IPS-15b (cell line): ENCODE measurements at regions not wholly inside any gene's neighbourhood (a gene's known extent, or its start where the extent isn't known, plus 50 kb on each side); places are given as distances from the start of the nearest gene placed in this dataset.

Experiments used
- H3K27me3 ChIP-seq: one replicate; pipeline ENCODE4 v1.6.1; 2013; ENCODE audit warnings: low read length; ENCODE audit not compliant: control insufficient read depth, insufficient read depth
- H3K36me3 ChIP-seq: one replicate; pipeline ENCODE4 v1.6.1; 2013; ENCODE audit warnings: low read length; ENCODE audit not compliant: control insufficient read depth, insufficient read depth
- H3K4me1 ChIP-seq: one replicate; pipeline ENCODE4 v1.6.1; 2013; ENCODE audit warnings: mild to moderate bottlenecking, low read length; ENCODE audit not compliant: control insufficient read depth, insufficient read depth
- H3K4me3 ChIP-seq: one replicate; pipeline ENCODE4 v1.5.1; 2013; ENCODE audit warnings: low read depth, low read length
- H3K9ac ChIP-seq: one replicate; pipeline ENCODE4 v1.6.1; 2013; ENCODE audit warnings: low read depth, mild to moderate bottlenecking, low read length
- H3K9me3 ChIP-seq: one replicate; pipeline ENCODE4 v1.6.1; 2013; ENCODE audit warnings: mild to moderate bottlenecking, low read length; ENCODE audit not compliant: control insufficient read depth, insufficient read depth

DNA sequence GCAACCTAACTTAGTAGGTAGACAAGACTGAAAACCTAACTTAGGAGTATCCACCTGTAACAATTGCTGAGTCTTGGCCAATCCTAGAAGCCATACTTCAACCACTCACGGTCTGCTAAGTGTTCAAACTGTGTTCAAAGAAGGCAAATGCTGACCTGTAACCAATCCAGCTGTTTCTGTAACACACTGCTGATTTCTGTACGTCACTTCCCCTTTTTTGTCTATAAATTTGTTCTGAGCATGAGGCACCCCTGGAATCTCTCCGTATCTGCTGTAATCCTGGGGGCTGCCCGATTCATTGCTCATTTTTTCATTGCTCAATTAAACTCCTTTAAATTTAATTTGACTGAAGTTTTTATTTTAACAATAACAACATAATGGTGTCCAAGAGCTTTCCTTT lies 451.4 kb upstream of the ATP10A start:
- Histone ChIP-seq H3K4me3 (no peak overlapping the region), H3K27me3 (no peaks in the 10 kb centered on the region), H3K9ac (no peak overlapping the region), H3K4me1 (no peaks in the 10 kb centered on the region), H3K36me3 (no peaks in the 10 kb centered on the region), H3K9me3 (peaks cover 3% of the 10 kb centered on the region)

DNA sequence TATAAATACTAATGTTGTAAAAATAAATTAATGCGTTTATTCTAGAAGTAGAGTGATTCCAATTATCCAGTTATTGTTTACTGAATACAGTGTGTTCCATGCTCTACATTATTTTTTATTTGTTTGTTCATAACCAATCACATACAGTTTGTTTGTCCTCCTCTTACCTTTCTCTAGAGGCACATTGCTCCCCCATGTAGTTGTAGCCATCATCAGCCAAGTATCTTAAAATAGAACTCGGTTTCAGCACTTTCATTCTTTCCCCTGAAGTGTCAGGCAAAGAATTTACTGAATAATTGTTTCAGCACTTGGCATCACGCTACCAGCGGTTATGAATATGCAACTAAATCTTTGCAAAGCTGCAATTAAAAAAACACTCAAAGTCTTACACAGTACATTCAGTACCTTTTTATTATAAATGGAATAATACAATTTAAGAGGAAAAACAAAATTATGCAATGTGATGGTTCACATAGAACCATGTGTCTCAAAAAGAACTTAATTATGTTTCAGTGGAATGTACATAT lies 448.6 kb upstream of the ATP10A start:
- peaks cover 3% of the 10 kb centered on the region for H3K9me3 ChIP-seq

DNA sequence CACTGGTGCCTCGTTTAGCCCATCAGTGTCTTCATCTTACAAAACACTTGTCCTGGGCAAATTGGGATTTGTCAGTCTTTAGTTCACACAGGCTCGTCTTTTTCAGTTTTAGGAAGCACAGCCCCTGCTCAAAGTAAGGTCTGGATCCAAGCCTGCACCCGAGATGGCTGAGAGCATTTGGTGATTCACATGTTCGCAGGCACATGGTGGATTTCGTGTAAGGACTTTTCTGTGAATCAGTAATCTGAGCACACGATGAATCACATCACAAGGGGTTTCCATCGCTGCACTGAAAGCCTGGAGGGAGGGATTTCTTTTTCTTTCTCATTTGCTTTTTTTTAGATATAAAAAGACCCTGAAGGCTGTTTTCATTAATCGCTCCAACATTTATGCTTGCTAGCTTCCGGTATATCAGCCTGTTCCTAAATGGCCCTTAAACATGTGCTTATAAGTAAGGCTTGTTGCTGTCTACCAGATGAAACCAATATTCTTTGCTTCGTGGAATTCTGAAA lies 435.6 kb upstream of the ATP10A start:
- Histone ChIP-seq H3K4me1 (peaks cover 18% of the 10 kb centered on the region), H3K9ac (no peak overlapping the region), H3K4me3 (no peak overlapping the region), H3K9me3 (no peaks in the 10 kb centered on the region), H3K36me3 (no peaks in the 10 kb centered on the region), H3K27me3 (no peaks in the 10 kb centered on the region)

More for the DNA sequence above, 448.6 kb upstream of the ATP10A start:
- Histone ChIP-seq H3K4me1 (no peaks in the 10 kb centered on the region), H3K9ac (no peak overlapping the region), H3K27me3 (no peaks in the 10 kb centered on the region), H3K36me3 (no peaks in the 10 kb centered on the region), H3K4me3 (no peak overlapping the region)

GRCh38 chr15:26298010-26298658 lies 435.0 kb upstream of the ATP10A start:
- Histone ChIP-seq H3K9ac (no peak overlapping the region), H3K9me3 (no peaks in the 10 kb centered on the region), H3K4me3 (no peak overlapping the region), H3K27me3 (no peaks in the 10 kb centered on the region), H3K4me1 (peaks cover 18% of the 10 kb centered on the region), H3K36me3 (no peaks in the 10 kb centered on the region)

DNA sequence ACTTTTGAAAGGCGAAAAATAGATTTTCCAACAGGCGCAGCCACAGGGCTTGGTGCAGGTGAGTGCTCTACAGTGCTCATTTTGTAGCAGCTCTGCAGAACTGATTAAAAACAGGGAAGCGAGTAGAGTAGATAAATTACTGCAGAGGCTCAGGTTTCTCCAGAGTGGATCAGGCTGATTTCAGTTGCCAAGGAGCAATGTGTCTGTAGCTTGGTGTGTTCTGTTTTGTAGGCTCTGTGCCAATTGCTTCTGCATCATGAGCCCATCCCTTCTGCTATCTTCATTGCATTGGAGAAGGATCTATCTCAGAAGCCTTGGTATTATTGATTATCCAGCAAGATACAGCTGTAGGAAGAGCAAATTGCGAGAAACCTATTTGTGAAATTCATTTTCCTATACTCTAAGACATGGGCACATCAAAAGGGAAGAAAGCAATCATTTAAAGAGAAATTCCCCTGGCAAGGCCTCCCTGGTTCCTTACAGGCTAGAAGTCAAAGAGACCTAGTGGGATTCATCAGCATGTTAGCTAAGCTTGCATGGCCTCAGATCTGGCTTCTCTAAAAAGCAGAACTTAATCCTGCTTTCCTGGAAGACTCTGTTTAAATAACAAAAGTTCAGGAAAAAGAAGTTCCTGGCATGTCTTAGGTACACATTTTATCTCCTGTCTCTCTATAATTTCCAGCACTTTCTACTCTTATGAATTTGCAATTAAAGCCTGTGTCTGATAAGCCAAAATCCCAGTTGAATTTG lies 432.4 kb upstream of the ATP10A start:
- H3K4me3 ChIP-seq: no peak overlapping the region
- no peak overlapping the region for H3K9ac ChIP-seq
- no peaks in the 10 kb centered on the region for H3K9me3 ChIP-seq
- H3K4me1 ChIP-seq: peaks cover 18% of the 10 kb centered on the region
- H3K36me3 ChIP-seq: no peaks in the 10 kb centered on the region
- H3K27me3 ChIP-seq: no peaks in the 10 kb centered on the region

GRCh38 chr15:26294059-26294689 lies 431.0 kb upstream of the ATP10A start:
- H3K36me3 ChIP-seq: no peaks in the 10 kb centered on the region
- peaks cover 18% of the 10 kb centered on the region for H3K4me1 ChIP-seq
- H3K27me3 ChIP-seq: no peaks in the 10 kb centered on the region
- H3K9me3 ChIP-seq: no peaks in the 10 kb centered on the region
- H3K9ac ChIP-seq: no peak overlapping the region
- no peak overlapping the region for H3K4me3 ChIP-seq

- H3K36me3 ChIP-seq: no peaks in the 10 kb centered on the region
- H3K9me3 ChIP-seq: peaks cover 4% of the 10 kb centered on the region
- no peaks in the 10 kb centered on the region for H3K27me3 ChIP-seq
- no peak overlapping the region for H3K4me3 ChIP-seq
- H3K9ac ChIP-seq: no peak overlapping the region
- H3K4me1 ChIP-seq: no peaks in the 10 kb centered on the region
Measured at GRCh38 chr15:26287381-26287780, 424.3 kb upstream of the ATP10A start.

GRCh38 chr15:26280281-26280680 lies 417.2 kb upstream of the ATP10A start:
- no peak overlapping the region for H3K4me3 ChIP-seq
- no peak overlapping the region for H3K9ac ChIP-seq
- H3K9me3 ChIP-seq: no peaks in the 10 kb centered on the region
- no peaks in the 10 kb centered on the region for H3K36me3 ChIP-seq
- H3K27me3 ChIP-seq: no peaks in the 10 kb centered on the region
- no peaks in the 10 kb centered on the region for H3K4me1 ChIP-seq

DNA sequence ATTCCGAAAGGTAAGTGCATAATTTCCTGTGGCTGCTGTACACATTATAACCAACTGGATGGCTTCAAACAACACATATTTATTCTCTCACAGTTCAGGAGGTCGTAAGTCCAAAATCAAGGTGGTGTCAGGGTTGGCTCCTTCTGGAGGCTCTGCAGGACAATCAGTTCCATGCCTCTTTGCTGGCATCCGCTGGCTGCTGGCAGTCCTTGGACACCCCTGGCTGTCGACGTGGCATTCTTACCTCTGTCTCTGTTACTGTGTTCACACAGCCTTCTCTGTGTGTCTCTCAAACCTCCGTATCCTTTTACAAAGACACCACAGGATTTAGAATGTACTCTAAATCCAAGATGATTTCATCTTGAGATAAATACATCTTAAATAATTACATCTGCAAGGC lies 398.8 kb upstream of the ATP10A start:
- Histone ChIP-seq H3K27me3 (no peaks in the 10 kb centered on the region), H3K36me3 (no peaks in the 10 kb centered on the region), H3K4me3 (no peak overlapping the region), H3K4me1 (peaks cover 2% of the 10 kb centered on the region), H3K9ac (no peak overlapping the region), H3K9me3 (no peaks in the 10 kb centered on the region)

GRCh38 chr15:26261413-26261812 lies 398.3 kb upstream of the ATP10A start:
- H3K4me3 ChIP-seq: no peak overlapping the region
- no peaks in the 10 kb centered on the region for H3K27me3 ChIP-seq
- H3K9ac ChIP-seq: no peak overlapping the region
- no peaks in the 10 kb centered on the region for H3K36me3 ChIP-seq
- no peaks in the 10 kb centered on the region for H3K9me3 ChIP-seq
- peaks cover 2% of the 10 kb centered on the region for H3K4me1 ChIP-seq

GRCh38 chr15:26260517-26261133 lies 397.5 kb upstream of the ATP10A start:
- Histone ChIP-seq H3K27me3 (no peaks in the 10 kb centered on the region), H3K4me1 (peaks cover 2% of the 10 kb centered on the region), H3K9ac (no peak overlapping the region), H3K36me3 (no peaks in the 10 kb centered on the region), H3K9me3 (no peaks in the 10 kb centered on the region), H3K4me3 (no peak overlapping the region)
